NCI-H510A treated with DMSO at 0.1 percent for 48 hours (cell line): ENCODE measurements at regions not wholly inside any gene's neighbourhood (a gene's known extent, or its start where the extent isn't known, plus 50 kb on each side); places are given as distances from the start of the nearest gene placed in this dataset.

Source experiments
- DNase-seq: peaks from one replicate; lab custom pipeline; 2025; lab: John Stamatoyannopoulos, UW

DNA sequence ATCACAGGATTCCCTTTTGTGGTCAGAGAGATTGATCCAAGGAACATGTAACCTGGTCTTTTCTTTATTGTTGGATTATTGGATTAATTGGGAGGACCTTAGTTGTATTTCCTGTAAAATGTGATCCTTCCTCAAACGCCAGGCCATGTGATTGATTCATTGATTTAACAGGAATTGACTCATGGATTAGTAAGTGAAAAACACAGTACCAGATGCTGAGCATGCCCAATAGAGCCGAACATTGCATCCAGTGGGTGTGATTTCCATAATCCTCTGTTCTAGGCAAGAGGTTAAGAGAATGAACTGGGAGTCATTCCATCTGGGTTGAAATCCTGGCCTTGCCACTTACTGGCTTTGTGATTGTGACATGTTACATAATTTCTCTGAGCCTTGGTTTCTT is 522.3 kb downstream of the MAT2B start:
- DNase-seq, result no peak

GRCh38 chr5:164038128-164038783 is 532.8 kb downstream of the MAT2B start:
- DNase-seq, result no peak

GRCh38 chr5:164041105-164041504 is 535.7 kb downstream of the MAT2B start:
- no peak for DNase-seq

- no peak for DNase-seq
Measured at GRCh38 chr5:164048359-164048926, 543.0 kb downstream of the MAT2B start.

DNA sequence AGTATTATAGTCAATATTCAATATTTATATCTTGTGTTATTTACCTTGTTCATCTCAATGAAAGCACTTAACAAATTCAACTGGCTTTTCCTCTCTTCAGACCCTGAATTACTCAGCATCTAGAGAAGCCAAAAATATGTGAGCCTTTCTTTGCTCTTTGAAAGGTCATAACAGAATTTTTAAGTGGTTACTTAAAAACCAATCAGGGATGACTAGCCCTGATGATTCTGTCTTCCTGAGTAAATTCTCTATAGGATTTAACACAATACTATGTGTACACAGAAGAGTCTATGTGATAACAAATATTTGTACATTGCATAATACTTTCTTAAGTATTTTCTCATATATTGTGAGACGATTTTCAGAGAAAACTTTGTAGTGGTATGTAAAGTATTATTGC is 546.3 kb downstream of the MAT2B start:
- no peak for DNase-seq

DNA sequence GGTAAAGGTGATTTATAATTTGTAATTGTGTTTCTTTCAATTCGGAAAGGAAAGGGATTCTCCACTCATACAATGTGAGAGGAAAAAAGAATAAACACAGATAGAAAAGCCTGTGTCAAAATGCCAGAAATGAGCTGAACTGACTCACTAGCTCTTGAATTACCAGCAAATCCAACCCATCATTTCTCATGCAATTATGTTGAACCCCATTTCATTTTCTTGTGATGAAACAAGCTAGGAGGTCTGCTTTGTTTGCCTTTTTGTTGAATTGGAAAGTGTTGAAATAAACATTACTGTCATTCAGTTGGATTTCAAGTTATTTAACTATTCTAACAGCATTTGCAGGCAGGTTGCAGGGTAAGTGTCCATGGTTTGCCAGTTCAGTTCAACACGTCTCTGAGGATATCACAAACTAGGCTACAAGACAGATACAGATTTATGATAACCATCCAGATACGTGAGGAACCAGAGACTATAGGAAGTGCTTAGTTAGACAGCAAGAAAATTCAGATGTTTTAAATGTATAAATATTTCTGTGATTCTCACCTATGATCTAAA is 547.2 kb downstream of the MAT2B start:
- no peak for DNase-seq

GRCh38 chr5:164053123-164053522 is 547.7 kb downstream of the MAT2B start:
- no peak for DNase-seq

DNA sequence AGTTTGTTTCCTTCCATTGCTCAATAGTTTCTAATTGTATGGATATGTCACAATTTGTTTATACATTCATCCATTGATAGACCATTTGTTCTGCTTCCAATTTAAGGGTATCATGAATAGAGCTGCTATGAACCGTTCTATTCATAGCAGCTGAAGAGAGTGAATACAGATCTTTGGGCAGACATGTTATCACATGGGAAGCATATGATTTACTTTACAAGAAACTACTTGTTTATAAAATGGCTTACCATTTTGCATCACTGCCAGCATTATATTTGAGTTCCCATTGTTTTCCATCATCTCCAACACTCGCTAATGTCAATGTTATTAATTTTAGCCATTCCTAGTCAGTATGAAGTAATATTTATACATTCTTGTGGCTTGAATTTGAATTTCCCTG is 549.0 kb downstream of the MAT2B start:
- DNase-seq, result no peak

DNA sequence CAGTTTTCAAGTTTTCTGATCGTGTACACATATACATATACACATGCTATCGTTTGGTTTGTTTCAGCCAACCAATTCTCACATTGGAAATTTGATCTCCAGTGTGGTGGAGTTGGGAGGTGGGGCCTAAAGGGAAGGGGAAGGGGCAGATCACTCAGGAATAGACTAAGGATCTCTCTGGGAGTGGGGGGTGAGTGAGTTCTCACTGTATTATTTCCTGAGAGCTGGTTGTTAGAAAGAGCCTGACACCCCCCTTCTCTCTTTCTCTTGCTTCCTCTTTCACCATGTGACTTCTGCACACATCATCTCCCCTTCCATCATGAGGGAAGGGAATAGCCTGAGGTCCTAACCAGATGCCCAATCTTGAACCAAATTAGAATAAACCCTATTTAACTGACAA is 551.7 kb downstream of the MAT2B start:
- DNase-seq, result no peak

DNA sequence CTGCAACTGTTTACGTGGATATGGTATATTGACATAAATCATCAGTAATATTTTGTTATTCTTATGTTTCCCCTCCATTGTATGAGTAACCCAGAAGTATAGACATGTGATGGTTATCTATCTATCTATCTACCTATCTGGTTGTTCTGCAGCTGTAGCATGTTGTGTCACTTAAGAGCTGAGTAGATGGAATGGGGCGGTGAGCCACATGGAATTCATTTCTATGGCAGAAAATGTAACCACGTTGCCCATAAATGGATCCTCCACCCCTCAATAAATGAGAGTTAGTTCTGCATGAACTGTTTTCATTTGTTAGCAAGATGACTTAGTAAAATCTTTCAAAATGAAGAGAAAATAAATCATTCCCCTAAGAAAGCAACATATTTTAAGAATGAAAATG is 553.2 kb downstream of the MAT2B start:
- no peak for DNase-seq

DNA sequence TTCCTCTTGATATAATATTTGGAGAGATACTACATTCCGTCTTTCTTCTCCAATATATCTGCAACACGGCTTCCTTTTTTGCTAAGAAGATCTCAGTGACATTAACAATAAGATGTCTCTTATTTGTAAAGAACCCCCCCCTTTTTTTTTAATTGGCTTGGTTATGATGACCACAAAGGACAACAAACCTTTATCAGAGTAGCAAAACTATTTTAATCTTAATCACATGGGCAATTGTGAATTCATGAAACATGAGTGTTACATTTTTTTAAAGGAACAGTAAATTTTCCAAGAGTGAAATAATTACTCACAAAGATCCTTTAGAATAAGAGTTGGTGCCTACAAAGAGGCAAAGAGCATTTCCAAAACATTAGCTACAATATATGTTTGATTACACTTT is 554.1 kb downstream of the MAT2B start:
- no peak for DNase-seq

DNA sequence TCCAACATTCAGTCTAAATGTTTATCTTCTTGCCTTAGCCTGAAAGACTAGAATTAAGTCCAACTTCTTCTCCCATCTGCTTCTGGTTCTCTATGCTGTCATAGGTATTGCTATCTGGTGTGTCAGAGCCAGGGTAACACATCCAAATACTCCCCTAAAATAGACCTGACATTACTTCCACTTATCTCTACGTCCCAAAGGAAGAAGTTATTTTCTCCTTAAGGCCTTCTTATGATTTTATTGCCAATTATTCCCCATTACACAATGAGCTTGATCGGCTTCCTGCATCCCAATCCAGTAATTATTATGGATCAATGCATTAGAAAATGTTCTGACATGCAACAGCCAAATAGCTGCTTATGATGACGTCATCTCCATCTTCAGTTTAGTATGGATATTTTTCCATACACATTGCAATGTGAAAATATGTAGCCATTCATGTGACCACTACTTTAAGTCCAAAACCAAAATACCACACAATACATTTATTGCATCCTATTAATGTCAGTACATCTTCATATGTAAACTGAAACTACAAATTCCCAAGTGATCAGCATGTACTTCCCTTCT is 555.5 kb downstream of the MAT2B start:
- DNase-seq, result no peak

GRCh38 chr5:164062304-164062703 is 556.9 kb downstream of the MAT2B start:
- no peak for DNase-seq

GRCh38 chr5:164065266-164065665 is 559.8 kb downstream of the MAT2B start:
- DNase-seq, result no peak

DNA sequence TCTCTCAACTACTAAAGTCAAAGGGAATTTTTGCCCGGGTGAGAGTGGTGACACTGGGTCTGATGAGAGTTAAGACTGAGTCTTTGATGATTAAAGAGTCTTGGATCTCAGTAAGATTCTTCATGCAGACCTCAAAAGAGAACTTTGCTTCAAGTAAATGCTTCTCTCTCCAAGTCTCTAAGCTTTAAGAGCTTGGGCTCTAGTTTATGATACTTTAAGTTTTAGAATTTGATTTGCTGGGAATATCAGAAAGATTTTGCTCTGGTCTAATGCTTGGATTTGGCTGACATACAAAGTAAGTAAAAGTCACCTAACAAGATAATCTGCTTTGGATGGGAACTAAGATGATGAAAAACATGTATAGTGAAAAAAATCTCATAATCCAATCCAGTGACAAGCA is 566.3 kb downstream of the MAT2B start:
- no peak for DNase-seq

GRCh38 chr5:164073081-164073480 is 567.7 kb downstream of the MAT2B start:
- no peak for DNase-seq

GRCh38 chr5:164076556-164076955 is 571.1 kb downstream of the MAT2B start:
- no peak for DNase-seq

- DNase-seq, result no peak
Measured at GRCh38 chr5:164090358-164090757, 584.9 kb downstream of the MAT2B start.

- DNase-seq, result no peak
Measured at GRCh38 chr5:164091836-164092235, 586.4 kb downstream of the MAT2B start.

- DNase-seq, result no peak
Measured at GRCh38 chr5:164094291-164094690, 588.9 kb downstream of the MAT2B start.

DNA sequence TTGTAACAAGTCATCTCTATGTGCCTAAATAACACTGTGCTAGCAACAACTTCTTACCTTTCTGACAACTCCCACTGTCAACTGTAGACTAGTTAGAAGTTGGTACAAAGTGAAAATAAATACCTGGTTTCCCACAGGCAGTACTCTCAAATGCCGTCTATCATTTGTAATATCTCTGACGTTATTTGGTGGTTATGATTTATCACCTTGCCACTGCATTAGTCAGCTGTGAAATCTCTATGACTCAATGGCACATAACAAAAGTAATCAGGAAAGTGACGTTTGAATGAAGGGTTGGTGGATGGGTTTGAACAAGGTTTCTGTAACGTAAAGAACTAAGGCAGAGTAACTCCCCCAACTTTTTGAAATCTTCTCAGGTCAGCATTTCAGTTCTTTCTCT is 592.3 kb downstream of the MAT2B start:
- no peak for DNase-seq

- no peak for DNase-seq
Measured at GRCh38 chr5:164098531-164098930, 593.1 kb downstream of the MAT2B start.

GRCh38 chr5:164098979-164099378 is 593.6 kb downstream of the MAT2B start:
- DNase-seq, result no peak

- no peak for DNase-seq
Measured at GRCh38 chr5:164115420-164115819, 610.0 kb downstream of the MAT2B start.
